Endothelial cell of umbilical vein (primary cell): ENCODE measurements at regions not wholly inside any gene's neighbourhood (a gene's known extent, or its start where the extent isn't known, plus 50 kb on each side); places are given as distances from the start of the nearest gene placed in this dataset.

ENCODE experiments used
- BruUV-seq: library from RNA; stranded (reverse); fragments of 400-500 nt; replicated peaks from 2 replicates; lab custom pipeline; 2021; lab: Mats Ljungman, UMichigan
- CTCF ChIA-PET: fragments of 300-600, 350-600 bp; sonication (Branson Sonifier 250); formaldehyde crosslinking; loops from one replicate; lab custom pipeline; 2021; ENCODE audit warnings: antibody characterized with exemption, inconsistent platforms; lab: Charles Lee
- POLR2A ChIA-PET: fragments of 300-600, 350-600 bp; sonication (Branson Sonifier 250); formaldehyde crosslinking; loops from one replicate; lab custom pipeline; 2021; ENCODE audit warnings: antibody characterized with exemption, inconsistent platforms; lab: Charles Lee
- DNase-seq: peaks from one replicate; pipeline ENCODE4 v3.0.0-alpha.2; 2011; ENCODE audit warnings: low read depth, low spot score
- FAIRE-seq: peaks from 2 replicates; lab custom pipeline; 2011; peaks lifted over from hg19 to GRCh38; lab: Jason Lieb, UNC
- H2AFZ ChIP-seq: 2 replicates; pipeline ENCODE4 v1.6.0; 2012; ENCODE audit warnings: low read depth, low read length, control low read depth, inconsistent platforms
- H3K27ac ChIP-seq: 2 replicates; pipeline ENCODE4 v1.5.1; 2011; ENCODE audit warnings: low read depth, mild to moderate bottlenecking, control low read depth, low read length, moderate library complexity; ENCODE audit not compliant: insufficient read depth
- H3K27me3 ChIP-seq, 2 experiments: 2 replicates each; pipeline versions ENCODE4 v1.6.0 to v1.6.1; 2011; ENCODE audit warnings: low read length in 2 of 2, mixed read lengths in 1 of 2; ENCODE audit not compliant: control insufficient read depth in 2 of 2, insufficient read depth in 2 of 2
- H3K36me3 ChIP-seq, 2 experiments: 2 replicates in 1 of 2; 3 replicates in 1 of 2; pipeline ENCODE4 v1.5.1; 2011; ENCODE audit warnings: low read length in 2 of 2, mild to moderate bottlenecking in 1 of 2, moderate library complexity in 1 of 2; ENCODE audit not compliant: control insufficient read depth in 2 of 2, insufficient read depth in 2 of 2; ENCODE audit errors: extremely low read depth in 1 of 2
- H3K4me1 ChIP-seq: 3 replicates; pipeline ENCODE4 v1.5.1; 2011; ENCODE audit warnings: mild to moderate bottlenecking, low read length; ENCODE audit not compliant: control insufficient read depth, insufficient read depth; ENCODE audit errors: extremely low read depth
- H3K4me2 ChIP-seq: 2 replicates; pipeline ENCODE4 v1.6.1; 2011; ENCODE audit warnings: low read length, control low read depth, mixed read lengths; ENCODE audit not compliant: insufficient read depth
- H3K4me3 ChIP-seq, 3 experiments: fragments of 200-600 bp in 1 of 3; sonication (generic), shearing (Covaris generic) in 1 of 3; replicated peaks in 1 of 3; 2 replicates each; pipeline ENCODE4 v1.5.1; 2011 to 2016; ENCODE audit warnings: control low read depth in 3 of 3, low read length in 3 of 3, mild to moderate bottlenecking in 2 of 3, inconsistent platforms in 1 of 3, low read depth in 1 of 3, moderate library complexity in 1 of 3; ENCODE audit not compliant: insufficient read depth in 1 of 3
- H3K79me2 ChIP-seq: 2 replicates; pipeline ENCODE4 v1.6.0; 2012; ENCODE audit warnings: low read length, inconsistent platforms; ENCODE audit not compliant: control insufficient read depth, insufficient read depth
- H3K9ac ChIP-seq: replicated peaks from 2 replicates; pipeline ENCODE3; 2011; ENCODE audit warnings: low read length, control low read depth; ENCODE audit not compliant: insufficient read depth; ENCODE audit errors: extremely low read depth
- H3K9me1 ChIP-seq: replicated peaks from 3 replicates; pipeline ENCODE4 v1.6.0; 2011; ENCODE audit warnings: mild to moderate bottlenecking, low read length; ENCODE audit not compliant: control insufficient read depth, insufficient read depth; ENCODE audit errors: extremely low read depth
- H3K9me3 ChIP-seq: replicated peaks from 2 replicates; pipeline ENCODE4 v1.5.1; 2012; ENCODE audit warnings: low read length, inconsistent platforms; ENCODE audit not compliant: control insufficient read depth, insufficient read depth
- H4K20me1 ChIP-seq: replicated peaks from 2 replicates; pipeline ENCODE3; 2011; ENCODE audit warnings: mild to moderate bottlenecking, low read length; ENCODE audit not compliant: control insufficient read depth, insufficient read depth; ENCODE audit errors: extremely low read depth
- CTCF ChIP-seq, 2 donors: IDR thresholded peaks; 1 replicate in 1 of 2; 2 replicates in 1 of 2; pipeline ENCODE4 v1.5.1; 2011; ENCODE audit warnings: low read length in 2 of 2, mild to moderate bottlenecking in 2 of 2, moderate library complexity in 2 of 2, control low read depth in 1 of 2, inconsistent platforms in 1 of 2, low read depth in 1 of 2; ENCODE audit not compliant: insufficient read depth in 1 of 2; ENCODE audit errors: extremely low read depth in 1 of 2
- EZH2 ChIP-seq: IDR thresholded peaks from 2 replicates; pipeline ENCODE4 v1.6.1; 2012; ENCODE audit warnings: borderline replicate concordance, low read depth, mild to moderate bottlenecking, moderate library complexity, low read length, inconsistent platforms; ENCODE audit not compliant: severe bottlenecking
- FOS ChIP-seq: IDR thresholded peaks from 2 replicates; pipeline ENCODE4 v1.6.1; 2011; ENCODE audit warnings: mild to moderate bottlenecking, low read length, moderate library complexity, borderline replicate concordance; ENCODE audit not compliant: insufficient read depth
- GATA2 ChIP-seq: IDR thresholded peaks from 2 replicates; pipeline ENCODE4 v1.7.0; 2011; ENCODE audit warnings: low read depth, mild to moderate bottlenecking, moderate library complexity, mixed read lengths, low read length; ENCODE audit not compliant: insufficient read length, insufficient read depth
- JUN ChIP-seq: IDR thresholded peaks from 2 replicates; pipeline ENCODE4 v1.6.1; 2011; ENCODE audit warnings: borderline replicate concordance, low read depth; ENCODE audit not compliant: insufficient read length, insufficient read depth
- MAX ChIP-seq: IDR thresholded peaks from 2 replicates; pipeline ENCODE4 v1.6.1; 2011; ENCODE audit not compliant: insufficient read depth, insufficient read length
- MYC ChIP-seq: IDR thresholded peaks from one replicate; pipeline ENCODE4 v1.6.1; 2011; ENCODE audit warnings: mild to moderate bottlenecking, low read depth, low read length
- POLR2A ChIP-seq: IDR thresholded peaks from 2 replicates; pipeline ENCODE4 v1.6.1; 2012; ENCODE audit warnings: low read depth, mild to moderate bottlenecking, control low read depth, low read length
- POLR2AphosphoS5 ChIP-seq: IDR thresholded peaks from 2 replicates; pipeline ENCODE4 v1.6.1; 2012; ENCODE audit warnings: low read depth, mild to moderate bottlenecking, control low read depth, low read length, moderate library complexity; ENCODE audit not compliant: insufficient read depth
- dilution Hi-C: fragments of 300-500 bp; cut with MboI; formaldehyde crosslinking; loops from one replicate; pipeline ENCODE4 v1.15.0; 2019; ENCODE audit warnings: low sequenced_read_pairs; ENCODE audit not compliant: extremely low pct_ligation_motif_present
- intact Hi-C: fragments of 100-400 bp; cut with micrococcal nuclease; formaldehyde crosslinking; loops from one replicate; pipeline ENCODE4 v1.10.0; 2022

- no peak for FAIRE-seq
- no peak for TF ChIP-seq CTCF (IDR thresholded peaks at IDR 0.05; ENCODE audit: extremely low read depth in 1 of 2, insufficient read depth in 1 of 2, low read depth in 1 of 2, low read length in 2 of 2)
- TF ChIP-seq JUN: no peak
- TF ChIP-seq POLR2A: no peak
- no peak for TF ChIP-seq MAX
- TF ChIP-seq POLR2AphosphoS5: no peak
- no peak for TF ChIP-seq EZH2
- no peak for TF ChIP-seq GATA2
- TF ChIP-seq MYC: no peak
- no peak for TF ChIP-seq FOS
These were observed 292.5 kb downstream of the TTLL7 start for GRCh38 chr1:83706354-83706938.

More at GRCh38 chr1:83706354-83706938, 292.5 kb downstream of the TTLL7 start:
- no peak for DNase-seq
- Histone ChIP-seq H3K9me3 (no peaks in the 10 kb centered on the region), H3K79me2 (no peaks in the 10 kb centered on the region), H3K4me1 (no peaks in the 10 kb centered on the region), H3K36me3 (no peaks in the 10 kb centered on the region), H4K20me1 (no peaks in the 10 kb centered on the region), H3K27me3 (no peaks in the 10 kb centered on the region), H3K9ac (no peak overlapping the region), H3K9me1 (no peaks in the 10 kb centered on the region), H2AFZ (no peak overlapping the region), H3K4me3 (no peak overlapping the region), H3K27ac (no peak overlapping the region), H3K4me2 (no peak overlapping the region)
- POLR2A ChIA-PET: no interaction called here
- dilution Hi-C loops: no loop called here
- BruUV-seq: no TSS peak
- CTCF ChIA-PET: no interaction called here
- intact Hi-C loops: no loop called here
